ENCODE measurements at regions not wholly inside any gene's neighbourhood (a gene's known extent, or its start where the extent isn't known, plus 50 kb on each side); places are given as distances from the start of the nearest gene placed in this dataset.
"Not testable (repeated sequence)": the region's sequence is repeated elsewhere in the genome, so short reads cannot be mapped to it uniquely, and the experiment has no call there.

- no peak for DNase-seq (ENCODE audit: extremely low read depth in 1 of 2, low read depth in 1 of 2)
These were observed 260.5 kb upstream of the CHRM3 start for GRCh38 chr1:239125893-239126292.

GRCh38 chr1:239125027-239125426, 261.3 kb upstream of the CHRM3 start:
- DNase-seq (ENCODE audit: extremely low read depth in 1 of 2, low read depth in 1 of 2), result no peak

GRCh38 chr1:239123260-239123659, 263.1 kb upstream of the CHRM3 start:
- DNase-seq (ENCODE audit: extremely low read depth in 1 of 2, low read depth in 1 of 2), result no peak

- no peak for DNase-seq (ENCODE audit: extremely low read depth in 1 of 2, low read depth in 1 of 2)
These were observed 274.1 kb upstream of the CHRM3 start for GRCh38 chr1:239112101-239112935.

- no peak for DNase-seq (ENCODE audit: extremely low read depth in 1 of 2, low read depth in 1 of 2)
These were observed 278.7 kb upstream of the CHRM3 start for GRCh38 chr1:239107676-239108075.

GRCh38 chr1:239106689-239107088, 279.7 kb upstream of the CHRM3 start:
- DNase-seq (ENCODE audit: extremely low read depth in 1 of 2, low read depth in 1 of 2), result not testable (repeated sequence)

- DNase-seq (ENCODE audit: extremely low read depth in 1 of 2, low read depth in 1 of 2), result no peak
These were observed 287.8 kb upstream of the CHRM3 start for GRCh38 chr1:239098400-239099037.

GRCh38 chr1:239091537-239091936, 294.8 kb upstream of the CHRM3 start:
- DNase-seq (ENCODE audit: extremely low read depth in 1 of 2, low read depth in 1 of 2), result no peak

GRCh38 chr1:239084459-239085080, 301.8 kb upstream of the CHRM3 start:
- DNase-seq (ENCODE audit: extremely low read depth in 1 of 2, low read depth in 1 of 2), result no peak

GRCh38 chr1:239081947-239082346, 304.4 kb upstream of the CHRM3 start:
- DNase-seq (ENCODE audit: extremely low read depth in 1 of 2, low read depth in 1 of 2), result not testable (repeated sequence)

GRCh38 chr1:239067480-239067879, 318.9 kb upstream of the CHRM3 start:
- no peak for DNase-seq (ENCODE audit: extremely low read depth in 1 of 2, low read depth in 1 of 2)

GRCh38 chr1:239067058-239067457, 319.3 kb upstream of the CHRM3 start:
- DNase-seq (ENCODE audit: extremely low read depth in 1 of 2, low read depth in 1 of 2), result no peak

GRCh38 chr1:239061770-239062169, 324.6 kb upstream of the CHRM3 start:
- DNase-seq (ENCODE audit: extremely low read depth in 1 of 2, low read depth in 1 of 2), result no peak

- no peak for DNase-seq (ENCODE audit: extremely low read depth in 1 of 2, low read depth in 1 of 2)
These were observed 328.2 kb upstream of the CHRM3 start for GRCh38 chr1:239058190-239058589.

GRCh38 chr1:239056940-239057339, 329.4 kb upstream of the CHRM3 start:
- DNase-seq (ENCODE audit: extremely low read depth in 1 of 2, low read depth in 1 of 2), result no peak

- no peak for DNase-seq (ENCODE audit: extremely low read depth in 1 of 2, low read depth in 1 of 2)
These were observed 333.1 kb upstream of the CHRM3 start for GRCh38 chr1:239053279-239053678.

GRCh38 chr1:239049571-239049970, 336.8 kb upstream of the CHRM3 start:
- DNase-seq (ENCODE audit: extremely low read depth in 1 of 2, low read depth in 1 of 2), result no peak

GRCh38 chr1:239044829-239045228, 341.5 kb upstream of the CHRM3 start:
- DNase-seq (ENCODE audit: extremely low read depth in 1 of 2, low read depth in 1 of 2), result no peak

GRCh38 chr1:239040523-239040922, 345.8 kb upstream of the CHRM3 start:
- DNase-seq (ENCODE audit: extremely low read depth in 1 of 2, low read depth in 1 of 2), result no peak

- no peak for DNase-seq (ENCODE audit: extremely low read depth in 1 of 2, low read depth in 1 of 2)
These were observed 355.1 kb upstream of the CHRM3 start for GRCh38 chr1:239031310-239031709.

- no peak for DNase-seq (ENCODE audit: extremely low read depth in 1 of 2, low read depth in 1 of 2)
These were observed 360.2 kb upstream of the CHRM3 start for GRCh38 chr1:239025997-239026694.
